A549 (cell line): ENCODE measurements at regions not wholly inside any gene's neighbourhood (a gene's known extent, or its start where the extent isn't known, plus 50 kb on each side); places are given as distances from the start of the nearest gene placed in this dataset.

Experiments
- ATAC-seq, 2 experiments: fragments of 200-7000 bp in 1 of 2; fragments of >200 bp in 1 of 2; cut with Nextera tagmentation in 1 of 2; cut with Tn5 transposase in 1 of 2; 3 replicates each; pipeline versions ENCODE4 v1.8.0 to v1.9.1; 2018 to 2020; ENCODE audit warnings: mild to moderate bottlenecking in 1 of 2, moderate library complexity in 1 of 2
- CTCF ChIA-PET: fragments of 300-600 bp; sonication (Branson Sonifier 250); formaldehyde crosslinking; extraction: SDS; loops from one replicate; lab custom pipeline; 2021; ENCODE audit warnings: antibody characterized with exemption, inconsistent platforms; lab: Yijun Ruan, JAX
- POLR2A ChIA-PET: fragments of 350-600 bp; formaldehyde crosslinking; extraction: SDS; loops from one replicate; lab custom pipeline; 2021; ENCODE audit warnings: antibody characterized with exemption, inconsistent platforms; lab: Yijun Ruan, JAX
- DNase-seq, 2 experiments: peaks; one replicate each; pipeline versions ENCODE4 v3.0.0 to v3.0.0-alpha.2; 2011 to 2016; ENCODE audit warnings: low read depth in 1 of 2, low spot score in 1 of 2
- FAIRE-seq: peaks from 2 replicates; lab custom pipeline; 2011; peaks lifted over from hg19 to GRCh38; lab: Jason Lieb, UNC
- H3K27ac ChIP-seq, 2 experiments: fragments of >200 bp; sonication (Bioruptor Twin); formaldehyde crosslinking; 3 replicates each; pipeline ENCODE4 v1.5.1; 2016 to 2017
- H3K4me1 ChIP-seq: fragments of >200 bp; sonication (Bioruptor Twin); formaldehyde crosslinking; 3 replicates; pipeline ENCODE4 v1.6.1; 2016
- H3K4me2 ChIP-seq: fragments of >200 bp; sonication (Bioruptor Twin); formaldehyde crosslinking; 3 replicates; pipeline ENCODE4 v1.6.1; 2016
- H3K4me3 ChIP-seq: fragments of >200 bp; sonication (Bioruptor Twin); formaldehyde crosslinking; 3 replicates; pipeline ENCODE4 v1.5.1; 2016
- H3K9me3 ChIP-seq: fragments of >200 bp; sonication (Bioruptor Twin); formaldehyde crosslinking; 3 replicates; pipeline ENCODE4 v1.6.1; 2016
- BHLHE40 ChIP-seq: IDR thresholded peaks from 2 replicates; pipeline ENCODE4 v1.6.1; 2012; ENCODE audit warnings: low read depth, low read length, inconsistent platforms
- CEBPB ChIP-seq, 2 experiments: fragments of >200 bp in 1 of 2; sonication (Bioruptor Twin) in 1 of 2; formaldehyde crosslinking in 1 of 2; IDR thresholded peaks; 2 replicates each; pipeline ENCODE4 v1.6.1; 2012 to 2016
- CHD4 ChIP-seq: fragments of 200-600 bp; sonication (generic); IDR thresholded peaks from 2 replicates; pipeline ENCODE4 v1.6.1; 2016; ENCODE audit warnings: antibody characterized with exemption, mild to moderate bottlenecking, borderline replicate concordance
- EHF ChIP-seq: fragments of 250-450 bp; sonication (Bioruptor Pico); IDR thresholded peaks from 2 replicates; pipeline ENCODE4 v1.5.0; 2020; ENCODE audit warnings: mild to moderate bottlenecking
- EP300 ChIP-seq, 2 experiments: fragments of >200 bp; sonication (Bioruptor Twin); formaldehyde crosslinking; IDR thresholded peaks; 2 replicates in 1 of 2; 3 replicates in 1 of 2; pipeline ENCODE4 v1.6.1; 2016 to 2017
- FOSB ChIP-seq: fragments of 250-450 bp; sonication (Bioruptor Pico); IDR thresholded peaks from 2 replicates; pipeline ENCODE4 v1.5.0; 2020; ENCODE audit warnings: mild to moderate bottlenecking, moderate library complexity
- FOXS1 ChIP-seq: fragments of 250-450 bp; sonication (Bioruptor Pico); IDR thresholded peaks from 2 replicates; pipeline ENCODE4 v1.5.0; 2020; ENCODE audit warnings: mild to moderate bottlenecking, moderate library complexity
- GATA3 ChIP-seq: IDR thresholded peaks from 2 replicates; pipeline ENCODE4 v1.6.1; 2012; ENCODE audit warnings: borderline replicate concordance
- HDAC2 ChIP-seq: fragments of 200-600 bp; sonication (generic); IDR thresholded peaks from 2 replicates; pipeline ENCODE4 v1.6.1; 2016
- HEYL ChIP-seq: fragments of 250-450 bp; sonication (Bioruptor Pico); IDR thresholded peaks from 2 replicates; pipeline ENCODE4 v1.8.0; 2021; ENCODE audit warnings: mild to moderate bottlenecking, moderate library complexity
- HOXA7 ChIP-seq: fragments of 250-450 bp; sonication (Bioruptor Pico); IDR thresholded peaks from 2 replicates; pipeline ENCODE4 v1.5.0; 2020; ENCODE audit warnings: mild to moderate bottlenecking, moderate library complexity
- HOXB13 ChIP-seq: fragments of 250-450 bp; sonication (Bioruptor Pico); IDR thresholded peaks from 2 replicates; pipeline ENCODE4 v1.5.0; 2020; ENCODE audit warnings: low read depth, mild to moderate bottlenecking, moderate library complexity
- KDM1A ChIP-seq: fragments of 200-600 bp; sonication (generic); IDR thresholded peaks from 2 replicates; pipeline ENCODE4 v1.6.1; 2016; ENCODE audit warnings: low read depth, mild to moderate bottlenecking
- KDM5A ChIP-seq: fragments of 200-600 bp; sonication (generic); IDR thresholded peaks from 2 replicates; pipeline ENCODE4 v1.6.1; 2016; ENCODE audit warnings: antibody characterized with exemption, mild to moderate bottlenecking
- MAZ ChIP-seq: fragments of 150-350 bp; IDR thresholded peaks from 2 replicates; pipeline ENCODE4 v1.6.1; 2014; ENCODE audit warnings: antibody characterized with exemption, low read depth, low read length, borderline replicate concordance
- MYC ChIP-seq: IDR thresholded peaks from 2 replicates; pipeline ENCODE4 v1.6.1; 2012; ENCODE audit warnings: mild to moderate bottlenecking, inconsistent platforms, low read length, improper control_type of control experiment, borderline replicate concordance
- NPAS2 ChIP-seq: fragments of 250-450 bp; sonication (Bioruptor Pico); IDR thresholded peaks from 2 replicates; pipeline ENCODE4 v1.8.0; 2022; ENCODE audit warnings: mild to moderate bottlenecking, moderate library complexity, borderline replicate concordance
- NR3C1 ChIP-seq: fragments of >200 bp; sonication (Bioruptor Twin); formaldehyde crosslinking; IDR thresholded peaks from 3 replicates; pipeline ENCODE4 v1.6.1; 2017
- RNF2 ChIP-seq: fragments of 200-600 bp; sonication (generic); IDR thresholded peaks from 2 replicates; pipeline ENCODE4 v1.6.1; 2016; ENCODE audit warnings: low read depth, mild to moderate bottlenecking, antibody characterized with exemption, moderate library complexity, borderline replicate concordance
- TP53 ChIP-seq: fragments of 250-450 bp; sonication (Bioruptor Pico); IDR thresholded peaks from 2 replicates; pipeline ENCODE4 v1.5.0; 2021; ENCODE audit warnings: mild to moderate bottlenecking, moderate library complexity
- ZC3H11A ChIP-seq: fragments of 450-650 bp; IDR thresholded peaks from 2 replicates; pipeline ENCODE4 v1.6.1; 2014; ENCODE audit warnings: antibody characterized with exemption, mild to moderate bottlenecking
- ZFP36 ChIP-seq: fragments of 450-650 bp; IDR thresholded peaks from 2 replicates; pipeline ENCODE4 v1.6.1; 2014; ENCODE audit warnings: borderline replicate concordance; ENCODE audit not compliant: partially characterized antibody
- ZNF302 ChIP-seq: fragments of 250-450 bp; sonication (Bioruptor Pico); IDR thresholded peaks from 2 replicates; pipeline ENCODE4 v1.9.0; 2021; ENCODE audit warnings: inconsistent platforms, mild to moderate bottlenecking, moderate library complexity
- ZSCAN20 ChIP-seq: fragments of 250-450 bp; sonication (Bioruptor Pico); IDR thresholded peaks from 2 replicates; pipeline ENCODE4 v1.8.0; 2022; ENCODE audit warnings: mild to moderate bottlenecking, moderate library complexity
- WGBS: methylation state at CpG from one replicate; pipeline ENCODE4 v1.1.6; 2017; ENCODE audit errors: missing lambda C conversion rate; 5-methylcytosine and 5-hydroxymethylcytosine counted together
- TF ChIP-seq, protein P1 (sequence below): fragments of >200 bp; sonication (Bioruptor Twin); formaldehyde crosslinking; IDR thresholded peaks from 3 replicates; pipeline ENCODE4 v1.6.1; 2016
- TF ChIP-seq, protein P2 (sequence below): IDR thresholded peaks from 2 replicates; pipeline ENCODE4 v1.6.1; 2012
- TF ChIP-seq, protein P3 (sequence below): IDR thresholded peaks from 2 replicates; pipeline ENCODE4 v1.6.1; 2012
- TF ChIP-seq, protein P4 (sequence below): fragments of 450-650 bp; IDR thresholded peaks from 2 replicates; pipeline ENCODE4 v1.6.1; 2014; ENCODE audit warnings: antibody characterized with exemption
- TF ChIP-seq, protein P5 (sequence below): IDR thresholded peaks from 2 replicates; pipeline ENCODE4 v1.6.1; 2012; ENCODE audit warnings: low read depth, borderline replicate concordance
- TF ChIP-seq, protein P6 (sequence below): fragments of 250-450 bp; sonication (Bioruptor Pico); IDR thresholded peaks from 2 replicates; pipeline ENCODE4 v1.5.0; 2020; ENCODE audit warnings: low read depth, mild to moderate bottlenecking, moderate library complexity

DNA sequence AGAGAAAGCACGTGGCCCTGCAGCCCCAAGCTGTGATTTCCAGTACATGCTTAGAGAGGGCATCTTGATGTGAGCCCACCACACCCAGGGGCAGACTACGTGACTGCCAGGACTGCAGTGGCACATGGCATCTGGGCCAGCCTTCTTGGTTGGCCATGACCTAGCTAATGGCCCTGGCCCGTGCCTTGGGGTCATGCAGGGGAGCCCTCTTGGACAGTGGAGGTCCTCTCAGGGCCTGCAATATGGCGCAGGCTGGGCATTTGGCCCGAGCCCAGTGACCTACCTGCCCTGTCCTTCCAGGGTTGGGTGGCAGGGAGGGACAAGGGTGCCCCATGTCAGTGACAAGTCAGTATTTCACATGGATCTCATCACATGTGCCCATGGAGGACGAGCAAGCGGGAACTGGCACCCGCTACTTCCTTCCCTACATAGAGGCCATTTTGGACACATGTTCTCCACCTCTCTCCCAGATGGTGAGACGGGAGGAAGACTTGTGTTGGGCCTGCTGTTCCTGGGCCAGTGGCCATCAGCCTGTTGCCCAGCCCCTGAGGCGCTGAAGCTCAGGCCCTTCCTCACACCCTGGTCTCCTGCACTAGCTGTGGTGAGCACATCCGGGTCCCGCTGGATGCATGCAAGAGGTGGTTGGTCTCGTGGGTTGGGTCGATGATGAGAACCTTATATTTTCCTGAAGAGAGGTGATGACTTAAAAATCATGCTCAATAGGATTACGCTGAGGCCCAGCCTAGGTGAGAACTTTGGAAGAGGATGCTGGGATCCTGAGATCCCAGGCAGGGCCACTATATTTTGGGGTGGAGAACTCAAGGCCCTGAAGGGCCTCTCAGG lies 195.6 kb downstream of the UBE3A start:
- H3K27ac ChIP-seq = no peak overlapping the region
- FAIRE-seq (no peak), ATAC-seq (no peak), DNase-seq (no peak)
- TF ChIP-seq EP300 (IDR thresholded peaks at IDR 0.05) (no peak), EHF (CRISPR knock-in tag) (no peak), RNF2 (no peak), TP53 (no peak), HOXB13 (CRISPR knock-in tag) (no peak), FOSB (no peak), ZNF302 (CRISPR knock-in tag) (no peak), HOXA7 (no peak), CHD4 (no peak), KDM5A (no peak), MYC (no peak)
- TF ChIP-seq, protein P1, sequence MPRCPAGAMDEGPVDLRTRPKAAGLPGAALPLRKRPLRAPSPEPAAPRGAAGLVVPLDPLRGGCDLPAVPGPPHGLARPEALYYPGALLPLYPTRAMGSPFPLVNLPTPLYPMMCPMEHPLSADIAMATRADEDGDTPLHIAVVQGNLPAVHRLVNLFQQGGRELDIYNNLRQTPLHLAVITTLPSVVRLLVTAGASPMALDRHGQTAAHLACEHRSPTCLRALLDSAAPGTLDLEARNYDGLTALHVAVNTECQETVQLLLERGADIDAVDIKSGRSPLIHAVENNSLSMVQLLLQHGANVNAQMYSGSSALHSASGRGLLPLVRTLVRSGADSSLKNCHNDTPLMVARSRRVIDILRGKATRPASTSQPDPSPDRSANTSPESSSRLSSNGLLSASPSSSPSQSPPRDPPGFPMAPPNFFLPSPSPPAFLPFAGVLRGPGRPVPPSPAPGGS = no peak
- TF ChIP-seq, protein P2, sequence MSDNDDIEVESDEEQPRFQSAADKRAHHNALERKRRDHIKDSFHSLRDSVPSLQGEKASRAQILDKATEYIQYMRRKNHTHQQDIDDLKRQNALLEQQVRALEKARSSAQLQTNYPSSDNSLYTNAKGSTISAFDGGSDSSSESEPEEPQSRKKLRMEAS = no peak
- TF ChIP-seq, protein P3, sequence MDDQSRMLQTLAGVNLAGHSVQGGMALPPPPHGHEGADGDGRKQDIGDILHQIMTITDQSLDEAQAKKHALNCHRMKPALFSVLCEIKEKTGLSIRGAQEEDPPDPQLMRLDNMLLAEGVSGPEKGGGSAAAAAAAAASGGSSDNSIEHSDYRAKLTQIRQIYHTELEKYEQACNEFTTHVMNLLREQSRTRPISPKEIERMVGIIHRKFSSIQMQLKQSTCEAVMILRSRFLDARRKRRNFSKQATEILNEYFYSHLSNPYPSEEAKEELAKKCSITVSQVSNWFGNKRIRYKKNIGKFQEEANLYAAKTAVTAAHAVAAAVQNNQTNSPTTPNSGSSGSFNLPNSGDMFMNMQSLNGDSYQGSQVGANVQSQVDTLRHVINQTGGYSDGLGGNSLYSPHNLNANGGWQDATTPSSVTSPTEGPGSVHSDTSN = no peak
- WGBS = 0% methylated on average over 2 of the region's 15 CpGs
- ChIA-PET POLR2A (no interaction called here), CTCF (no interaction called here)
- no peaks in the 10 kb centered on the region for H3K4me1 ChIP-seq
- H3K4me2 ChIP-seq = no peak overlapping the region
- H3K4me3 ChIP-seq = no peak overlapping the region
- no peaks in the 10 kb centered on the region for H3K9me3 ChIP-seq

DNA sequence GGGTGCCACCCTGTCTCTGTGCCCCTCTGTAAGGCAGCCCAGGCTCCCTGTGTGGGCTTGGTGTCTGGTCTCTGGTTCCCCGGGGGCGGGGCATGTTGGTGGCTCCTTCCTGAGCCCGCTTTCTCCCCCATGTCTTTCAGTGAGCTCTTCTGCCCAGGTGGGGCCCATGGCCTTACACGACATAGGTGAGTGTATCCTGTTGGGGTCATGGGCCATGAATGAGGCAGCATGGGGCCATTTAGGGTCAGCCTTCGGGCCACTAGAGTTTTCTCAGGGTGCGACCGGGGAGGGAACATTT lies 195.1 kb downstream of the UBE3A start:
- no peak for TF ChIP-seq TP53
- TF ChIP-seq NR3C1 = no peak
- TF ChIP-seq CEBPB (IDR thresholded peaks at IDR 0.05) = no peak
- TF ChIP-seq ZC3H11A = no peak
- TF ChIP-seq GATA3 = no peak
- TF ChIP-seq FOXS1 (CRISPR knock-in tag) = no peak
- TF ChIP-seq, protein P4, sequence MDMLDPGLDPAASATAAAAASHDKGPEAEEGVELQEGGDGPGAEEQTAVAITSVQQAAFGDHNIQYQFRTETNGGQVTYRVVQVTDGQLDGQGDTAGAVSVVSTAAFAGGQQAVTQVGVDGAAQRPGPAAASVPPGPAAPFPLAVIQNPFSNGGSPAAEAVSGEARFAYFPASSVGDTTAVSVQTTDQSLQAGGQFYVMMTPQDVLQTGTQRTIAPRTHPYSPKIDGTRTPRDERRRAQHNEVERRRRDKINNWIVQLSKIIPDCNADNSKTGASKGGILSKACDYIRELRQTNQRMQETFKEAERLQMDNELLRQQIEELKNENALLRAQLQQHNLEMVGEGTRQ = no peak
- TF ChIP-seq NPAS2 = no peak
- TF ChIP-seq ZFP36 = no peak
- TF ChIP-seq BHLHE40 = no peak
- no peak for TF ChIP-seq RNF2
- TF ChIP-seq, protein P5, sequence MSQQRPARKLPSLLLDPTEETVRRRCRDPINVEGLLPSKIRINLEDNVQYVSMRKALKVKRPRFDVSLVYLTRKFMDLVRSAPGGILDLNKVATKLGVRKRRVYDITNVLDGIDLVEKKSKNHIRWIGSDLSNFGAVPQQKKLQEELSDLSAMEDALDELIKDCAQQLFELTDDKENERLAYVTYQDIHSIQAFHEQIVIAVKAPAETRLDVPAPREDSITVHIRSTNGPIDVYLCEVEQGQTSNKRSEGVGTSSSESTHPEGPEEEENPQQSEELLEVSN = no peak
- TF ChIP-seq ZSCAN20 (CRISPR knock-in tag) = no peak
- TF ChIP-seq MAZ = no peak
- no peak for TF ChIP-seq EP300 (IDR thresholded peaks at IDR 0.05)
- TF ChIP-seq MYC = no peak
- no peak for TF ChIP-seq HEYL (CRISPR knock-in tag)
- TF ChIP-seq, protein P6, sequence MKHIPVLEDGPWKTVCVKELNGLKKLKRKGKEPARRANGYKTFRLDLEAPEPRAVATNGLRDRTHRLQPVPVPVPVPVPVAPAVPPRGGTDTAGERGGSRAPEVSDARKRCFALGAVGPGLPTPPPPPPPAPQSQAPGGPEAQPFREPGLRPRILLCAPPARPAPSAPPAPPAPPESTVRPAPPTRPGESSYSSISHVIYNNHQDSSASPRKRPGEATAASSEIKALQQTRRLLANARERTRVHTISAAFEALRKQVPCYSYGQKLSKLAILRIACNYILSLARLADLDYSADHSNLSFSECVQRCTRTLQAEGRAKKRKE (CRISPR knock-in tag) = no peak
- no peak for TF ChIP-seq KDM1A
- no peak for TF ChIP-seq HDAC2
- TF ChIP-seq, all 56 proteins: peak for 0
- 9% methylated on average over 6 of the region's 7 CpGs for WGBS
- H3K4me1 ChIP-seq = no peaks in the 10 kb centered on the region
- H3K9me3 ChIP-seq = no peaks in the 10 kb centered on the region
- H3K27ac ChIP-seq = no peak overlapping the region
- H3K4me3 ChIP-seq = no peak overlapping the region
- no peak for FAIRE-seq
- CTCF ChIA-PET = no interaction called here
- no peak for DNase-seq
- H3K4me2 ChIP-seq = no peak overlapping the region
- POLR2A ChIA-PET = no interaction called here
- ATAC-seq = no peak
